ENCODE measurements at regions not wholly inside any gene's neighbourhood (a gene's known extent, or its start where the extent isn't known, plus 50 kb on each side); places are given as distances from the start of the nearest gene placed in this dataset.

GRCh38 chr22:49437356-49437755 lies 390.3 kb downstream of the BRD1 start:
- DNase-seq (ENCODE audit: low read depth, low spot score) (no peak), ATAC-seq (no peak)
- Histone ChIP-seq H3K9me3 (ENCODE audit: control insufficient read depth, insufficient read depth, low read depth, low read length) (no peaks in the 10 kb centered on the region), H3K27me3 (ENCODE audit: control insufficient read depth, insufficient read depth, low read length) (peaks cover 4% of the 10 kb centered on the region; the same call in 1 of the 2 replicates), H3K27ac (ENCODE audit: low read length) (no peak overlapping the region), H3K36me3 (ENCODE audit: control insufficient read depth, insufficient read depth, low read length) (no peaks in the 10 kb centered on the region), H3K4me3 (ENCODE audit: low read depth in 2 of 2, low read length in 2 of 2) (no peak overlapping the region), H3K4me1 (ENCODE audit: control insufficient read depth, insufficient read depth, low read length) (no peaks in the 10 kb centered on the region)
- in situ Hi-C loops (cut with HindIII; ENCODE audit: low pct_unique_long_range_greater_than_20kb, low sequenced_read_pairs) = no loop called here
- intact Hi-C loops (cut with micrococcal nuclease; ENCODE audit: unreplicated experiment) = no loop called here
- ChIA-PET CTCF (no interaction called here), POLR2A (no interaction called here)
- BruUV-seq (replicated peaks) = no TSS peak
- TF ChIP-seq REST (IDR thresholded peaks at IDR 0.05; ENCODE audit: insufficient read depth in 1 of 2, low read depth in 2 of 2, low read length in 1 of 2) = no peak
- no peak for TF ChIP-seq SIN3A (IDR thresholded peaks at IDR 0.05; ENCODE audit: borderline replicate concordance, insufficient read depth, low read depth, low read length)
- no peak for TF ChIP-seq CTCF (IDR thresholded peaks at IDR 0.05)
- TF ChIP-seq POLR2AphosphoS5 (IDR thresholded peaks at IDR 0.05; ENCODE audit: low read depth, low read length) = no peak
- TF ChIP-seq TCF7L2 (IDR thresholded peaks at IDR 0.05; ENCODE audit: low read depth, low read length) = no peak

- peaks cover 4% of the 10 kb centered on the region; the same call in 1 of the 2 replicates for H3K27me3 ChIP-seq (ENCODE audit: control insufficient read depth, insufficient read depth, low read length)
- intact Hi-C loops (cut with micrococcal nuclease; ENCODE audit: unreplicated experiment) = no loop called here
- no peak overlapping the region for H3K27ac ChIP-seq (ENCODE audit: low read length)
- ChIA-PET POLR2A (no interaction called here), CTCF (no interaction called here)
- H3K36me3 ChIP-seq (ENCODE audit: control insufficient read depth, insufficient read depth, low read length) = no peaks in the 10 kb centered on the region
- H3K9me3 ChIP-seq (ENCODE audit: control insufficient read depth, insufficient read depth, low read depth, low read length) = no peaks in the 10 kb centered on the region
- H3K4me1 ChIP-seq (ENCODE audit: control insufficient read depth, insufficient read depth, low read length) = no peaks in the 10 kb centered on the region
- DNase-seq (ENCODE audit: low read depth, low spot score) (no peak), ATAC-seq (no peak)
- TF ChIP-seq TCF7L2 (IDR thresholded peaks at IDR 0.05; ENCODE audit: low read depth, low read length) (no peak), CTCF (IDR thresholded peaks at IDR 0.05) (no peak), POLR2AphosphoS5 (IDR thresholded peaks at IDR 0.05; ENCODE audit: low read depth, low read length) (no peak), REST (IDR thresholded peaks at IDR 0.05; ENCODE audit: insufficient read depth in 1 of 2, low read depth in 2 of 2, low read length in 1 of 2) (no peak), SIN3A (IDR thresholded peaks at IDR 0.05; ENCODE audit: borderline replicate concordance, insufficient read depth, low read depth, low read length) (no peak)
- in situ Hi-C loops (cut with HindIII; ENCODE audit: low pct_unique_long_range_greater_than_20kb, low sequenced_read_pairs) = no loop called here
- no peak overlapping the region for H3K4me3 ChIP-seq (ENCODE audit: low read depth in 2 of 2, low read length in 2 of 2)
- BruUV-seq (replicated peaks) = no TSS peak
These were observed 391.6 kb downstream of the BRD1 start for GRCh38 chr22:49436056-49436455.

Measured in Panc1 (cell line).